Right lobe of liver (tissue), 4 donors: ENCODE measurements at regions not wholly inside any gene's neighbourhood (a gene's known extent, or its start where the extent isn't known, plus 50 kb on each side); places are given as distances from the start of the nearest gene placed in this dataset.

Experiments
- POLR2A ChIP-seq: fragments of 450-650 bp; IDR thresholded peaks from one replicate; pipeline ENCODE4 v1.6.1; 2017; ENCODE audit warnings: antibody characterized with exemption, mild to moderate bottlenecking
- TF ChIP-seq, protein P1 (sequence below), 4 donors: fragments of 200-600 bp in 3 of 4; fragments of 450-650 bp in 1 of 4; IDR thresholded peaks; one replicate each; pipeline versions ENCODE4 v1.5.1 to v1.8.0; 2016 to 2022; ENCODE audit warnings: antibody characterized with exemption in 4 of 4, mild to moderate bottlenecking in 2 of 4
- donor health status: DM: no; HTN: no; CAD: no.
- donor health status: DM: no; HTN: no; CAD: no.
- donor health status: DM: no; HTN: yes; CAD: no.

GRCh38 chr15:61764981-61765380 is 295.3 kb downstream of the VPS13C start:
- TF ChIP-seq, protein P1, sequence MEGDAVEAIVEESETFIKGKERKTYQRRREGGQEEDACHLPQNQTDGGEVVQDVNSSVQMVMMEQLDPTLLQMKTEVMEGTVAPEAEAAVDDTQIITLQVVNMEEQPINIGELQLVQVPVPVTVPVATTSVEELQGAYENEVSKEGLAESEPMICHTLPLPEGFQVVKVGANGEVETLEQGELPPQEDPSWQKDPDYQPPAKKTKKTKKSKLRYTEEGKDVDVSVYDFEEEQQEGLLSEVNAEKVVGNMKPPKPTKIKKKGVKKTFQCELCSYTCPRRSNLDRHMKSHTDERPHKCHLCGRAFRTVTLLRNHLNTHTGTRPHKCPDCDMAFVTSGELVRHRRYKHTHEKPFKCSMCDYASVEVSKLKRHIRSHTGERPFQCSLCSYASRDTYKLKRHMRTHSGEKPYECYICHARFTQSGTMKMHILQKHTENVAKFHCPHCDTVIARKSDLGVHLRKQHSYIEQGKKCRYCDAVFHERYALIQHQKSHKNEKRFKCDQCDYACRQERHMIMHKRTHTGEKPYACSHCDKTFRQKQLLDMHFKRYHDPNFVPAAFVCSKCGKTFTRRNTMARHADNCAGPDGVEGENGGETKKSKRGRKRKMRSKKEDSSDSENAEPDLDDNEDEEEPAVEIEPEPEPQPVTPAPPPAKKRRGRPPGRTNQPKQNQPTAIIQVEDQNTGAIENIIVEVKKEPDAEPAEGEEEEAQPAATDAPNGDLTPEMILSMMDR (IDR thresholded peaks at IDR 0.05), result no peak
- no peak for TF ChIP-seq POLR2A
